Loucy (cell line): ENCODE measurements at regions not wholly inside any gene's neighbourhood (a gene's known extent, or its start where the extent isn't known, plus 50 kb on each side); places are given as distances from the start of the nearest gene placed in this dataset.

ENCODE experiments used
- H2AFZ ChIP-seq: fragments of 200-600 bp; sonication (generic); 2 replicates; pipeline ENCODE4 v1.6.0; 2016; ENCODE audit warnings: antibody characterized with exemption, mild to moderate bottlenecking, low read length, moderate library complexity
- H3F3A ChIP-seq: fragments of 200-600 bp; 2 replicates; pipeline ENCODE4 v1.6.0; 2016; ENCODE audit warnings: antibody characterized with exemption, low read depth, mild to moderate bottlenecking
- H3K27me3 ChIP-seq: fragments of 200-600 bp; sonication (generic); 2 replicates; pipeline ENCODE4 v1.6.1; 2014; ENCODE audit warnings: low read length, mild to moderate bottlenecking; ENCODE audit not compliant: insufficient read depth, poor library complexity, severe bottlenecking
- H3K36me3 ChIP-seq: fragments of 200-600 bp; sonication (generic); 2 replicates; pipeline ENCODE4 v1.6.1; 2016; ENCODE audit warnings: low read length; ENCODE audit not compliant: insufficient read depth
- H3K4me1 ChIP-seq: fragments of 200-600 bp; sonication (generic); 2 replicates; pipeline ENCODE4 v1.5.1; 2014; ENCODE audit warnings: low read length, mild to moderate bottlenecking; ENCODE audit not compliant: insufficient read depth, poor library complexity, severe bottlenecking
- H3K4me2 ChIP-seq: fragments of 200-600 bp; sonication (generic); 2 replicates; pipeline ENCODE4 v1.6.0; 2014; ENCODE audit warnings: antibody characterized with exemption, low read length, low read depth, mild to moderate bottlenecking; ENCODE audit not compliant: poor library complexity, severe bottlenecking
- H3K4me3 ChIP-seq: fragments of 200-600 bp; sonication (generic); 2 replicates; pipeline ENCODE4 v1.5.1; 2014; ENCODE audit warnings: low read length, mild to moderate bottlenecking, mixed read lengths; ENCODE audit not compliant: poor library complexity, severe bottlenecking
- H3K79me2 ChIP-seq: fragments of 200-600 bp; sonication (generic); 2 replicates; pipeline ENCODE4 v1.6.1; 2014; ENCODE audit warnings: low read length; ENCODE audit not compliant: insufficient read depth
- H3K9ac ChIP-seq: fragments of 200-600 bp; sonication (generic); 2 replicates; pipeline ENCODE4 v1.6.0; 2014; ENCODE audit warnings: mild to moderate bottlenecking, low read depth, low read length, moderate library complexity; ENCODE audit not compliant: poor library complexity, severe bottlenecking
- H3K9me2 ChIP-seq: fragments of 200-600 bp; sonication (generic); replicated peaks from 2 replicates; pipeline ENCODE4 v1.6.1; 2016; ENCODE audit warnings: low read depth, low read length, mixed read lengths
- H3K9me3 ChIP-seq: fragments of 200-600 bp; sonication (generic); 2 replicates; pipeline ENCODE4 v1.6.1; 2014; ENCODE audit warnings: mild to moderate bottlenecking, antibody characterized with exemption, low read length, low read depth; ENCODE audit not compliant: insufficient read depth
- H4K20me1 ChIP-seq: fragments of 200-600 bp; sonication (generic); 2 replicates; pipeline ENCODE4 v1.6.0; 2014; ENCODE audit warnings: antibody characterized with exemption, low read length, mild to moderate bottlenecking; ENCODE audit not compliant: insufficient read depth, poor library complexity, severe bottlenecking
- CTCF ChIP-seq: fragments of 200-600 bp; sonication (generic); conservative IDR thresholded peaks from 2 replicates; pipeline ENCODE4 v1.5.1; 2014; ENCODE audit warnings: mild to moderate bottlenecking, antibody characterized with exemption, low read length
- EZH2phosphoT487 ChIP-seq: fragments of 200-600 bp; IDR thresholded peaks from 2 replicates; pipeline ENCODE4 v1.6.1; 2018; ENCODE audit warnings: antibody characterized with exemption, mild to moderate bottlenecking, moderate library complexity, borderline replicate concordance

- no peak overlapping the region for H3K4me2 ChIP-seq
Observed at GRCh38 chr1:73947009-73947408, 251.0 kb downstream of the LRRIQ3 start.

GRCh38 chr1:73943270-73943669 lies 254.7 kb downstream of the LRRIQ3 start:
- no peaks in the 10 kb centered on the region for H4K20me1 ChIP-seq
- H3K36me3 ChIP-seq, result no peaks in the 10 kb centered on the region
- no peak overlapping the region for H3K9ac ChIP-seq
- no peaks in the 10 kb centered on the region for H3K4me1 ChIP-seq
- no peaks in the 10 kb centered on the region for H3K79me2 ChIP-seq
- no peaks in the 10 kb centered on the region for H3K27me3 ChIP-seq
- H3K9me3 ChIP-seq, result no peaks in the 10 kb centered on the region
- H3K4me2 ChIP-seq, result no peak overlapping the region
- H3F3A ChIP-seq, result no peaks in the 10 kb centered on the region
- no peak overlapping the region for H2AFZ ChIP-seq
- no peak overlapping the region for H3K4me3 ChIP-seq
- TF ChIP-seq EZH2phosphoT487, result no peak
- no peak for TF ChIP-seq CTCF
- H3K9me2 ChIP-seq, result no peaks in the 10 kb centered on the region

More at GRCh38 chr1:73947009-73947408, 251.0 kb downstream of the LRRIQ3 start:
- no peak overlapping the region for H2AFZ ChIP-seq
- H3K9me3 ChIP-seq, result no peaks in the 10 kb centered on the region
- H3F3A ChIP-seq, result no peaks in the 10 kb centered on the region
- no peak overlapping the region for H3K9ac ChIP-seq
- H4K20me1 ChIP-seq, result no peaks in the 10 kb centered on the region
- no peaks in the 10 kb centered on the region for H3K79me2 ChIP-seq
- H3K9me2 ChIP-seq, result no peaks in the 10 kb centered on the region
- H3K4me3 ChIP-seq, result no peak overlapping the region
- no peaks in the 10 kb centered on the region for H3K27me3 ChIP-seq
- no peak for TF ChIP-seq CTCF
- TF ChIP-seq EZH2phosphoT487, result no peak
- no peaks in the 10 kb centered on the region for H3K4me1 ChIP-seq
- no peaks in the 10 kb centered on the region for H3K36me3 ChIP-seq

DNA sequence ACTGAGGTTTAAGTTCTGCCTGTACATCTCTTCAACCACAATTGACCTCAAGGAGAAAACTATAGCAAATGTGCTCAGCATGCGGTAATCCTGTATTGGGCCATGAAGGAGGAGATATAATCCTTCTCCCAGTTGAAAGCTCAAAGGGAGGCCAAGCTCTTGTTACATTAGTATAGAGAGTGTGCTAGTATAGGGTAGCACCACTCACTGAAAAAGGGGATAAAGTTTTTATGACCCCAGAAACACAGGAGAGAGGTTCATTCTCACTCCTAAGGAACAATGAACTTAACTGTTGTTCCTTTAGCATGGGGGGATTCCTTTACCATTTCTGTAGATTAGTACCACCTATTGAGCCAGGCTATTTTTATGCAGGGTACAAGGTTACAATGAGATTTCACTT lies 267.7 kb downstream of the LRRIQ3 start:
- no peaks in the 10 kb centered on the region for H3K9me2 ChIP-seq
- H4K20me1 ChIP-seq, result no peaks in the 10 kb centered on the region
- no peak overlapping the region for H3K9ac ChIP-seq
- H3K36me3 ChIP-seq, result no peaks in the 10 kb centered on the region
- H3K27me3 ChIP-seq, result no peaks in the 10 kb centered on the region
- no peaks in the 10 kb centered on the region for H3K9me3 ChIP-seq
- H3F3A ChIP-seq, result no peaks in the 10 kb centered on the region
- TF ChIP-seq EZH2phosphoT487 (no peak), CTCF (no peak)
- H3K79me2 ChIP-seq, result no peaks in the 10 kb centered on the region
- no peak overlapping the region for H3K4me2 ChIP-seq
- no peak overlapping the region for H3K4me3 ChIP-seq
- no peaks in the 10 kb centered on the region for H3K4me1 ChIP-seq
- H2AFZ ChIP-seq, result no peak overlapping the region
